Left kidney (tissue), 1 donor: ENCODE measurements at regions not wholly inside any gene's neighbourhood (a gene's known extent, or its start where the extent isn't known, plus 50 kb on each side); places are given as distances from the start of the nearest gene placed in this dataset.
"Not testable (repeated sequence)": the region's sequence is repeated elsewhere in the genome, so short reads cannot be mapped to it uniquely, and the experiment has no call there.

Experiments used
- DNase-seq: peaks from one replicate; pipeline ENCODE4 v3.0.0-alpha.2; 2013

DNA sequence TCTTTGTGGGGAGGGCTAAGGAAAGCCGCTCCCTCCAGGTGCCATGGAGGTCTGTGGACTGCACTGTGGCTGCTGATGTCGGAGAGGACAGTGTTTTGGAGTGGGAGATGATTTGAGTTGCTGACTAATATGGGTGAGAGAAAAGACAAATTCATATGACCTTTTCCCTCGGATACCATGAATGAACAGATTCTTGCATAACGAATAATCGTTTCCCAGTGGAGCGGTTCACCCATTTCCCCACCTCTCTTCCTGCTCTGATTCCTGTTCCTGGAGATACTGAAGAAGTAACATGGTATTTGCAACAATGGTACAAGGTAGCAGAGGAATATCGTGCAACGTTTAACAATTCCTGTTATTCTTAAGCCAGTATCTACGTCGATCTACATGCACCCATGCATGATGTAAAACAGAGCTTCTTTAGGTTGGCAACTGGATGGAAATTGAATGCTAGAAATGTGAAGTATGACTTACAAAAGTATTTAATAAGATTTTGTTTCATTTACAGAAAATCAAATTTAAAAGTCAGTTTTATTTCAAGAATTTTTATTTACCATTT, 227.1 kb downstream of the TOMM20 start:
- DNase-seq, result no peak

DNA sequence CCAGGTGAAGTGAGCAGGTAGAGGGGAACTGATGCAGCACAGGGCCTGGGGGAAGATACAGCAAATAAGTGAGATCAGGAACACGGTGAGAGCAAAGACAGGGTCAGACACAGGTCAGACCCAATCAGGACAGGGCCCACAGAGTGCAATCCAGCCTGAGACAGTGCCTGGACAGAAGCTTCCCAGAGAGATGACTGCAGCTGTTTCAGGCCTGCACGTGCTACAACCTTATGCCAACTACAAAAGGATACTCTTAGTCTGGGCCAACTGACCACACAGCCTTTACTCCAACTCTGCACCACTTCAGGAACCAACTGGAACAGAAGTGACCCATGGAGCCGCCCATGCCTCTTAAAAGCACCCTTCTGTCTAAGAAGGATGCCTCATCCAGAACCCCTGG, 228.0 kb downstream of the TOMM20 start:
- no peak for DNase-seq

GRCh38 chr1:234899730-234900072, 228.9 kb downstream of the TOMM20 start:
- DNase-seq, result no peak

DNA sequence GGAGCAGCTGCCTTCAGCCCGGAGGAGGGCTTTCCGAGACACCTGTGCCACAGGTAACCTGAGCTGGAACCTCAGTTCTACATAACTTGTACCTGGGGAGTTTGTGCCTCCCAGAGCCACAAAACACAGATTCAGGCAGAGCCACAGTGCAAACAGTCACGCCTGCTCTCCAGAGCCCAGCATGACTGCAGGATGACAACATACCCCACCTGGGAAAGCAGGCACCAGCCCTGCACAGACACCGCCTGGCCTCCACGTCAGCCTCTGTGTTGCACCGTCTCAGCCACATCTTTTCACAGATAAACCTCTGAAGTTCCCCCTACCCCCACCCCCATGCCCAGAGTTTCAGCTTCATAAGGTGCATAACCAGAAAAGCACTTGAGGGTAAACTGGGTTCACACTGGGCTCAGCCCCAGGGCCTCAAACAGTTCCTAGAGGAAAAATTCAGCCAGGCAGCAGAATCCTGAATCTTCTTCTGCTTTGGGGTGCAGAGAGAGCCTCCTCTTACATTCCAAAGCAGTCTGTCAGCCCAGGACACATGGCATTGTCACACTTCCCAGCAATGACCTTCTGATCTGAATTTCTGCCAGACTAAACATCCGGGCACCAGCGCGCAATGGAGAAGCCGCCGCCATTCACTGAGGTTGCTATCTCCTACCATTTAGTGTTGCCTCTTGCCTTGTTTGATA, 229.5 kb downstream of the TOMM20 start:
- no peak for DNase-seq

DNA sequence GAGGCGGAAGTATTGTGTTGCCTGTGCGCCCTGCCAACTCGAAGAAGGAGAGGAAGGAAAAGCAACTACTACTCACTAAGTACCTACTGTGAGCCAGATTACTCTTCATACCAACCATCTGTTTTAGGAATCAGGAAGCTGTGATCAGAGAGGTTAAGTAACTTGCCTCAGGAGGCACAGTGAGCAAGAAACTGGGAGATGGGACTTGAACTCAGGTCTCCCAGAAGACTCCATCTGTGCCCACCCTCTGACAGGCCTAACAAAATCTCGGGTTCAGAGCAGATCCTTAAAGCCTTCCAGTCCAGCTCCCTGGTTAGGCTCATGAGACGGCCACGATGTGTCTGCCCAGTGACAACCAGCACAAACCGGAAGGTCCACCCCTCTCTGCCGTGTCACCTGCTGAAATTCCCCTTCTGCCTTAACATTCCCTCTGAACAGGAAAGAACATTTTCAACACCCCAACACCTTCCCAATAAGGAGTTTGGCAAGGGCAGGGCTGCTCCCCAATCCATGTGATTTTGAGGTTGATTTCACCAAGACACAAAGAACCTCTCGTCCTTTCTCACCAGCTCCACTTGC, 230.1 kb downstream of the TOMM20 start:
- no peak for DNase-seq

GRCh38 chr1:234897754-234898454, 230.7 kb downstream of the TOMM20 start:
- no peak for DNase-seq

- DNase-seq, result no peak
Measured at GRCh38 chr1:234897390-234897749, 231.3 kb downstream of the TOMM20 start.

GRCh38 chr1:234896477-234897389, 231.9 kb downstream of the TOMM20 start:
- DNase-seq, result no peak

DNA sequence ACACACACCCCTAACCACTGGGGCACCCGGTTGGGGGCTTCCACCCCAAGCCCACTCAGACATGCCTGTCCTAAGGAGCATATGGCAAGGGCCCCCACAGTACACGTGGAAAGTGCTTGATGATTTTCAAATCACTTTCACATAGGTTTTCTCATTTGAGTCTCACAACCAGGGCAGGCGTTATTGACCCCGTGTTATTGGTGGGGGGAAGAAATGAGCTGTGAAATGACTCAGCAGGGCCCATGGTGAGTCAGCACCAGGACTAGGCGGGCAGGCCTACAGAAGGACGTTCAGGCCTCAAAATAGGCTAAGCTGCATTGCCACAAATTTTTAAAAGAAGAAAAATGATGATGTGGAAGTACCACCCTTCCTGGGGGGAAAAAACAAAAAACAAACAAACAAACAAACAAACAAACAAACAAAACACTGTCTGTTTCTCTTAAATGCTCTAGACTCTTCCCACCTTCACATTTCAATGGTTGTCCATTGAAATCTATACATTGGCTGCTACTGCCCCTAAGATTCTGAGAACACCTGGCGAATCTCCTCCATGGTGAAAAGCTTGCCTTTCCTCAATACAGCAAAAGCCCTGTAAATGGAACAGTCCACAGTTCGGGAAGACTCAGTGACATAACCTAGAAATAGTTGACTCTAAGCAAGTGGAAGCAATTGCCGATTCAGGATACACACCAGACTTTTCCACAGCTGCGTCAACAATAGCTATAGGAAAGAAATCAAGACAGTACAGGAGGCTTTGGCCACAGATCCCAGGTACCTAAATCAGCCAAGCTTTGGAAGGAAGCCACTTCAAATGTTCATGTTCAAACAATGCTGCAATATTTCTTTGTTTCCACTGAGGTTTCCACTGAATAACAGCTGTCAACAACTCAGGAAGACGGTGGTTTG, 234.7 kb downstream of the TOMM20 start:
- DNase-seq, result no peak

DNA sequence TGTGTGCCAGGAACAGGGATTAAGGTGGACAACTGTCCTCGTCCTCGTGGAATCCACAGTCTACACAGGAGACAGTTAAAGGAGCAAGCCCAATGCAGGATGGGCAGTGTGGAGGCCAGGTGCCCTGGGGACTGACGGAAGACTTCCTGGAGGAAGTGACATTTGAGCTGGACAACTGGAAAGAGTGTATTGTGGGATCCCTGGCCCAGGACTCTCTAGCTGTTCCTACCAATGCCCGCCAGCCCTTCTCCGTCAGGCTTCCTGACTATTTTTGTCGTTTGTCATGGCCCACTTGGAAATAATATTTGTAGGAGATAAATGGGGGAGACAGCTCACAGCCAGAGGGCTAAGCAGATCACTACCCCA, 235.3 kb downstream of the TOMM20 start:
- no peak for DNase-seq

GRCh38 chr1:234892642-234893041, 236.0 kb downstream of the TOMM20 start:
- no peak for DNase-seq

DNA sequence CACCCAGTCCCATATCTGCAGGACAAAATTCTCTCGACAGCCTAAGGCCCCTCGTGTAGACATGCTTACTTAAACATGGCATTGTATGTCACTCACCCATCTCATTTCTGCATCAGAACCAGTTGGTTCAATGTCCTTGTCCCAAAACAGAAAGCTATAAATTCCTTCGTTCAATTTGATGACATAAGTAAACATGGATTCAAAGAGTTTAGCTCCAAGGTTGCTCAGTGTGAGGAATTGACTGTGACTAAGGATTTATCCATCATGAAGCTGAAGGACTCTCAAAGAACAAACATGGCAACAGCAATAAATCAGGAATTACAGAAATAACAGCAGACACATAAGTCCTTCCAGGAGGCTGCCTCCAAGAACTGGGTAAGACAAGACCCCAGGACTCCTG, 237.2 kb downstream of the TOMM20 start:
- no peak for DNase-seq

- DNase-seq, result no peak
Measured at GRCh38 chr1:234889643-234890042, 239.0 kb downstream of the TOMM20 start.

DNA sequence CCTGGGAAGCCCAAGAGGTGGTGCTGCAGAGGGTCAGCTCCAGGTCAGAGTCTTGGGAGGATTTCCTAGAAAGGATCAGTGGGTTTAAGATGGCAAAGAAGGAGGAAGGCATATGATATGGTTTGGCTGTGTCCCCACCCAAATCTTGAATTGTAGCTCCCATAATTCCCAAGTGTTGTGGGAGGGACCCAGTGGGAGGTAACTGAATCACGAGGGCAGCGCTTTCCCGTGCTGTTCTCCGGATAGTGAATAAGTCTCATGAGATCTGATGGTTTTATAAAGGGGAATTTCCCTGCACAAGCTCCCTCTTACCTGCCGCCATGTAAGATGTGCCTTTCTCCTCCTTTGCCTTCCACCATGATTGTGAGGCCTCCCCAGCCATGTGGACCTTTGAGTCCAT, 240.4 kb downstream of the TOMM20 start:
- DNase-seq, result not testable (repeated sequence)

GRCh38 chr1:234887016-234887900, 241.4 kb downstream of the TOMM20 start:
- no peak for DNase-seq

DNA sequence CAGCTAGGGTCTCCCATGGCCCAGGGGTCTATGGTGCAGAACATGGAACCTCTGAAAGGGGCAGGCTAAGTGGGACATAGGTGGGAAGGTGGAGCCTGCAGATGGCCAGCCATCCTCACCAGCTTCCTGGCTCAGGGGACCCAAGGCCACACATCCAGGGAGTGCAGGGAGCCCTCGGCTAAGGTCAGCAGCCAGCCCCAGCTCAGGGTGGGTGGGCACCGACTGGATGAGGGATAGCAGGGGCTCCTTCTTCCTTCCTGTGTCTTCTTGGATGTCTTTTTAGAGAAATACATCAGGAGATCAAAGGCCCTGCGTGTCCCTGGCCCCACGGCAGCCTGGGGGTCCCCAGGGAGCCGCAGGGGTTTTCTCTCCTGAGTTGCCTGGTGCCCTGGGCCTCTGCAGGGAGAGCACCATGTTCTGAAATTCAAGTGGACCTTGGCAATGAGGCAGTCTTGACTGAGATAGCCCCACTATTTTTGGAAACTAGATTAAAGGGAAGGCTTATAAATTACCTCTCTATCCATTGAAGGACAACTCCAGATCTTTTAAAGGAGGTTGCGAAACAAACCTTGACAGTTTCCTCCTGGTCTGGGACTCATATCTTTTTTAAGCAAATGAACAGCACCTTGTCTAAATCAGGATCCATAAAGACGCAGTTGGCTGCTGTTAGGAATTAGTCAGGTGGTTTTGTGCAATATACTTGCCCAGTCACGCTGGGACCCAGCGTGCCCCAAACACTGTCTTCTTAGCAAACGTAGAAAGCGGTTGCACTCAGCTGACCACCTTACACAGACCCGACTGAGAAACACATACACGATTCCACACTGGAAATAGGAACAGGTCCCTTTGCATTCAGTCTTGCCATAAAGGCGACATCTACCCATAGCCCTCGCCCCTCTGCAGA, 242.3 kb downstream of the TOMM20 start:
- DNase-seq, result no peak

DNA sequence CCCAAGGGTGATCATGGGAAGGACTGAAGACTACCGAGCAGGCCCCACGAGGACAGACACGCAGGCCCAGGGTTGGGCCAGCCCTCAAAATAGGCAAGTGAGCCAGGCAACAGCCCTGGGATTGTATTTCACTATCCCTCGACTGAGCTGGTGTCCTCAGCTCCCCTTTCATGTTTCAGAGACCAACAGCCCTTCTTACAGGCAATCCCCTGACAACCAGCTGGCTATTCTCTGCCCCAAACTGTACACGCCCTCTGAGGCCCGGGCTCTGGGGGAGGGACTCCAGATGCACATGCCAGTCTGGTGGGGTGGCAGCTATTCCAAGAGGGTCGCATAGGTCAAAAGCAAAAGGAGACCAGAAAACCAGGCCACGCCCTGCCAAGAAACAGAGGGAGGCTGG, 243.0 kb downstream of the TOMM20 start:
- DNase-seq, result no peak

- no peak for DNase-seq
Measured at GRCh38 chr1:234884701-234885100, 243.9 kb downstream of the TOMM20 start.

- no peak for DNase-seq
Measured at GRCh38 chr1:234884006-234884405, 244.6 kb downstream of the TOMM20 start.
